Retina (tissue), 1 donor: ENCODE measurements at regions not wholly inside any gene's neighbourhood (a gene's known extent, or its start where the extent isn't known, plus 50 kb on each side); places are given as distances from the start of the nearest gene placed in this dataset.
"Not testable (repeated sequence)": the region's sequence is repeated elsewhere in the genome, so short reads cannot be mapped to it uniquely, and the experiment has no call there.

Experiments
- DNase-seq: peaks from one replicate; pipeline ENCODE4 v3.0.0-alpha.2; 2016

- DNase-seq = no peak
Observed at GRCh38 chrX:112577146-112577545, 102.6 kb downstream of the LHFPL1 start.

GRCh38 chrX:112571388-112571787 is 108.3 kb downstream of the LHFPL1 start:
- DNase-seq = no peak

GRCh38 chrX:112555831-112556230 is 123.9 kb downstream of the LHFPL1 start:
- DNase-seq = no peak

- no peak for DNase-seq
Observed at GRCh38 chrX:112545051-112545450, 134.7 kb downstream of the LHFPL1 start.

GRCh38 chrX:112536544-112536943 is 143.2 kb downstream of the LHFPL1 start:
- peak; percentile 34 for DNase-seq

DNA sequence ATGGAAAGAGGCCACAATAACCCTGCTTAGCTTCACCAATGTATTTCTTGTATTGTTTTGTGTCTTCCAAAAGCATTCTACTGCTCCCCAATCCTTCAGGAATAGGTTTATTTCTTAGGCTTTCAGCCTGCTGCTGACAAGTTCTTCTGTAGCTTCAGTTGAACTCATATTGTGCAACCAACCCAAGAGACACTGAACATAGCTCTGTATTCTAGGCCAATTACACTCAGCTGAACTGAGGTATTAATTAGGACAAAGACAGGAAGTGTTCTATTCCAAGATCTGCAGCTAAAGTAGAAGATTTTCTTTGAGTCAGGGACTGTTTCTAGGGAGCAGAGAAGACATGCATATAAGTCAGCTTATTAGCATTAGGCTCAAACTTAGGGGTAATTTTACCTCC is 151.8 kb downstream of the LHFPL1 start:
- no peak for DNase-seq

GRCh38 chrX:112521676-112522075 is 158.1 kb downstream of the LHFPL1 start:
- no peak for DNase-seq

GRCh38 chrX:112520124-112520523 is 159.6 kb downstream of the LHFPL1 start:
- no peak for DNase-seq

DNA sequence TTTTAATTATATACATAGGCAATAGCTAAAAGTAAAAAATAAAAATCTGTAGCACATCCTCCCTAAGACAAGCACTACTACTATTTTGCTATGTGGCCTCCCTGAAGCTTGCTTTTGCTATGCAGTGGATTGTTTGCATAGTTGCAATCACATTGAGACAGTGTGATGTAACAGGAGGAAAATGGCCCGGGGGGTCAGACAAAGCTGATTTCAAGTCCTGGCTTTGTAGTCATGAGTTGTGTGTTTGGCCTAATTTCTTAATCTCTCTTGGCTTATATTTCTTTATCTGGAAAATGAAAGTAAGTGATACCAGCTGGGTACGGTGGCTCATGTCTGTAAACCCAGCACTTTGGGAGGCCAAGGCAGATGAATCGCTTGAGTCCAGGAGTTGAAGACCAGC is 166.6 kb downstream of the LHFPL1 start:
- DNase-seq = no peak

DNA sequence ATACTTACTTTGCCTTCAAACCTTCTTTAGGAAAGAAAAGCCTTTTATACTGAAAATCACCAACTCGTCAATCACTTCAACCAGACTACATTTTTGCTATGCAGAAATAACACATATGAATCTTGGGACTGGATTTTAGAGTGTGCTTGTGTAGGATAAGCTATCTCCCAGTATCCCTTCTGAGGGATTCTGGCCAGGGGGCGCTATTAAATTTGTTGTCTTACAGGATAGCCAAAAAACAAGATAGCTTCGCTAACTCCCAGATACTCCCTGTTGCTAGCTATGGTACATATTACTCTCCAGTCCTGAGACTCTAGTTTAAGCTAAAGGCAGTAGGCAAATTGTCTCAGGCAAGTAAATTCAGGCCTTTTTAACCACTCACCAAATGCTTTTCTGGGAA is 167.2 kb downstream of the LHFPL1 start:
- DNase-seq = no peak

- DNase-seq = no peak
Observed at GRCh38 chrX:112510629-112511028, 169.1 kb downstream of the LHFPL1 start.

DNA sequence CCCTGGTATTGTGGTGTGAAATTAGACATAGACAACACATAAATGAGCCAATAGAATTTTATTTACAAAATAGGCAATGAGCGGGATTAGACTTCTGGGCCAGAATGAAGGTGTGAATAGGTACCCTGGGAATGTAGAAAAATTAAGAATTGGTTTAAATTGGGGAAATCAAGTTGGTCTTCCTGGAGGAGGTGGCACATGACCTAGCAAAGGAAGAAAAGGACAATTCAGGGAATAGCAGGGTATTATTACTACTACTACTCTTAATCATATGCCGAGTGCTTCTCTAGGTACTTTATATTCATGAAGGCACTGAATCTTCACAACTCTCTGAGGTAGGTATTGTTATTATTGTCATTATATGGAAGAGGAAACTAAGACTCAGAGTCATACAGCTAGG is 202.1 kb downstream of the LHFPL1 start:
- DNase-seq = no peak

DNA sequence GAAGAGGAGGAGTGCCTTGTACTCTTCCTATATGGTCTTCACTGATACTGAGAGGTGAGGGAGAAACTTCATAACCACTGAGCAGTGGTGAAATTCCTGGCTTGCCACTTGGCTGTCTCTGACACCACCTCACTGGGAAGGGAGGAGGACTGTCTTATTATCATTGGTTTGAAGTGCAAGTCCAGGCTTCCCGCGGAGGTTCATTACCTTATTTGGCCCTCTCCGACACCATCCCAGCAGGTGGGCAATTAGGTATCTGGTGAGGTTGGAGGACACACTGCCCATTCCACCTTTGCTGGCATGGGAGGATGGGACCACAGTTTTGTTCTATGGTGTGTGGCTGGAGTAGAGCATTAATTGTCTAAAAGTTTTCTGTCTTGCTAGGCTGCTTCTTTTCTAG is 206.1 kb downstream of the LHFPL1 start:
- no peak for DNase-seq

- DNase-seq = no peak
Observed at GRCh38 chrX:112470551-112470950, 209.2 kb downstream of the LHFPL1 start.

GRCh38 chrX:112461949-112462450 is 217.7 kb downstream of the LHFPL1 start:
- peak; percentile 11 for DNase-seq

- DNase-seq = no peak
Observed at GRCh38 chrX:112457788-112458187, 221.9 kb downstream of the LHFPL1 start.

GRCh38 chrX:112450810-112451209 is 228.9 kb downstream of the LHFPL1 start:
- no peak for DNase-seq

DNA sequence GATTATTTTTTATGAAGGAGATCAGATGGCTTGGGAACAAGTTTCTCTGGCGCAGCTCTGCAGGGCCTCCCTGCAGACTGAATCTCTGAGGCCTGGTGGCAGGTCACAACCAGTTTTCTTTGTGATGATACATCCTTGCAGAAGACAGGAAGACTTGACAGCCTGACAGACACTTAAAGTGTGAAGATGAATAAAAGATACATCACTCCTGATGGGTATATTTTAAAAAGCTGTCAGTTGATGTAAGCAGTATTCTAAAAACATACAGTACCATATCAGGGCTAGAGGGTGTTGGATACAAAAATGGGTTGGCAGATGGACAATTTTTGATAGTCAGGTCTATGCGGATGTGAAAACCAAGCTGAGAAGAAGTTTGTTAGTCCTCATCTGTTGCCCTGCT is 239.5 kb downstream of the LHFPL1 start:
- DNase-seq = no peak

- DNase-seq = no peak
Observed at GRCh38 chrX:112424166-112424565, 255.6 kb downstream of the LHFPL1 start.

DNA sequence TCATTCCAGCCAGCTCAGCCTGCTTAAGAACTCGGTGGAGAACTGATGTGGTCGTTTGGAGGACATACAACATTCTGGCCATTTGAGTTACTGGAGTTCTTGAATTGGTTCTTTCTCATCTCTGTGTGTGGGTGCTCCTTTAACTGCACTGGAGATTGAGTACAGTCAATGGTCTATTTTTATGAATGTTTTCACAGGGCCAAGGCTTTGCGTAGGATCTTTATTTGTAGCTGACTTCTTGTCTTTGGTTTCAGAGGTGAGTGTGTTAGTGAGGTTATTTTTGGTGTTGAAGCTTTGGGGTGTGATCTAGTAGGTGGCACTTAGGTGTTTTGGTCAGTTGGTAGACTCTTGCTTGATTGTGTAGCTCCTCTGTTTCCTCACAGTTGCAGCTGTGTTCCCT is 288.4 kb downstream of the LHFPL1 start:
- DNase-seq = no peak

- not testable (repeated sequence) for DNase-seq
Observed at GRCh38 chrX:112381649-112382298, 298.0 kb downstream of the LHFPL1 start.

DNA sequence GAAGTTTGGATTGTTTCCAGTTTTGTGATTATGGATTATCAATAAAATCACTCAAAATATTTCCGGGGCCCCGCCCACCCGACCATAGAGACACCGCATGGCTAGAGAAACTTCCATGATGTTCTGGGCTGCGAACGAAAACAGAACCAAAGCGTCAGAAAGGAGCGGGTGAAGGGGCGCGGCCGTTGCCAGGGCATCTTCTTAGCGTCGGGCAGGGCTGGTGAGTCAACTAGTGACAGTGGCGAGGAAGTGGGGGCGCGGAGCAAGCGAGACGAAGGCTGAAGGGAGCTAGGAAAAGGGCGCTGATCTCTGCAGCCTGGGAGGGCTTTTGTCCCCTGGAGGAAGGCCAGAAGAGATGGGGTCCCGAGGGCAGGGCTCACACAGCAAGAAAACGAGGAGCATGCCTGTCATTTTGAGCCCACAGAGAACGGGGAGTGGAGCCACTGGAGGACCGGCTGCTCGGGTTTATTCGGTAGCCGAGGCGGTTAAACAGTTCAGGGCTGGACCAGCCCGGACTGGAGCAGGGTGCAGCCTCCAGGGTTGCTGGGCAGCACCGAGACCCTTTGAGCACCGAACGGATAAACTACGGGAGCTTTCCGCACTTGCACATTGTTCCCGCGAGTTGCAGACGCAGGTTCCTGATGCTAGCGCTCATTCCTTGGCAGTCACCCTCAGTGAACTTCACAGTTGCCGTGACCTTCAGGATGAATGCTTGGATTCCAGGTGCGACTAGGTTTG is 298.1 kb upstream of the TRPC5 start:
- DNase-seq = no peak

- no peak for DNase-seq
Observed at GRCh38 chrX:112377481-112377880, 294.9 kb upstream of the TRPC5 start.

DNA sequence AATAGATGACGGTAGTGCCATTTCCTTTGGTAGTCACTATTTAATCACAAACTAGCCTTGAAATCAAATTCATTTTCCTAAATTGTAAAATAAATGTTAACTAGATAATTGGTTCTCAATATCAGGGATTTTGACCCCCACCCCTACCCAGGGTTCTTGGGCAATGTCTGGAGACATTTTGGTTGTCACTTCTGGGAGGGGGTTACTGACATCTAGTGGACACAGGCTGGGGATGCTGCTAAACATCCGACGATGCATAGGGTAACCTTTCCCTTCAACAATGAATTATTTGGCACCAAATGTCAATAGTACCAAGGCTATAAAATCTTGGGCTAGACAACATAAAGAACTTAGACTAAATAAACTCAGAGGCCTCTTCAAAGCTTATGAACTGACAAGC is 285.8 kb upstream of the TRPC5 start:
- no peak for DNase-seq

GRCh38 chrX:112367065-112367464 is 284.5 kb upstream of the TRPC5 start:
- DNase-seq = no peak
